ENCODE measurements at regions not wholly inside any gene's neighbourhood (a gene's known extent, or its start where the extent isn't known, plus 50 kb on each side); places are given as distances from the start of the nearest gene placed in this dataset.

- TF ChIP-seq MLX (CRISPR knock-in tag; IDR thresholded peaks at IDR 0.05): no peak
- TF ChIP-seq MYC (CRISPR knock-in tag; IDR thresholded peaks at IDR 0.05; ENCODE audit: borderline replicate concordance): no peak
- no peak for TF ChIP-seq CTCF (CRISPR knock-in tag; IDR thresholded peaks at IDR 0.05)
- no peak for TF ChIP-seq KDM4B (CRISPR knock-in tag; IDR thresholded peaks at IDR 0.05)
- TF ChIP-seq POLR2AphosphoS2 (IDR thresholded peaks at IDR 0.05; ENCODE audit: low read depth, low read length): no peak
- TF ChIP-seq, protein P1, sequence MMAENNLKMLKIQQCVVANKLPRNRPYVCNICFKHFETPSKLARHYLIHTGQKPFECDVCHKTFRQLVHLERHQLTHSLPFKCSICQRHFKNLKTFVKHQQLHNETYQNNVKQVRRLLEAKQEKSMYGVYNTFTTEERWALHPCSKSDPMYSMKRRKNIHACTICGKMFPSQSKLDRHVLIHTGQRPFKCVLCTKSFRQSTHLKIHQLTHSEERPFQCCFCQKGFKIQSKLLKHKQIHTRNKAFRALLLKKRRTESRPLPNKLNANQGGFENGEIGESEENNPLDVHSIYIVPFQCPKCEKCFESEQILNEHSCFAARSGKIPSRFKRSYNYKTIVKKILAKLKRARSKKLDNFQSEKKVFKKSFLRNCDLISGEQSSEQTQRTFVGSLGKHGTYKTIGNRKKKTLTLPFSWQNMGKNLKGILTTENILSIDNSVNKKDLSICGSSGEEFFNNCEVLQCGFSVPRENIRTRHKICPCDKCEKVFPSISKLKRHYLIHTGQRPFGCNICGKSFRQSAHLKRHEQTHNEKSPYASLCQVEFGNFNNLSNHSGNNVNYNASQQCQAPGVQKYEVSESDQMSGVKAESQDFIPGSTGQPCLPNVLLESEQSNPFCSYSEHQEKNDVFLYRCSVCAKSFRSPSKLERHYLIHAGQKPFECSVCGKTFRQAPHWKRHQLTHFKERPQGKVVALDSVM (CRISPR knock-in tag; IDR thresholded peaks at IDR 0.05): no peak
- no peak for TF ChIP-seq KLF9 (CRISPR knock-in tag; IDR thresholded peaks at IDR 0.05; ENCODE audit: low read depth)
- no peak for TF ChIP-seq ELF4 (CRISPR knock-in tag; IDR thresholded peaks at IDR 0.05; ENCODE audit: borderline replicate concordance)
- TF ChIP-seq TP53 (CRISPR knock-in tag; conservative IDR thresholded peaks at IDR 0.05): no peak
- TF ChIP-seq BHLHE40 (IDR thresholded peaks at IDR 0.05; ENCODE audit: low read length): no peak
- TF ChIP-seq KDM5A (IDR thresholded peaks at IDR 0.05; ENCODE audit: borderline replicate concordance, low read length): no peak
- TF ChIP-seq RFX5 (IDR thresholded peaks at IDR 0.05; ENCODE audit: low read depth, low read length): no peak
These were observed 730.9 kb upstream of the PRMT6 start for GRCh38 chr1:106325600-106325999.
